ENCODE measurements at regions not wholly inside any gene's neighbourhood (a gene's known extent, or its start where the extent isn't known, plus 50 kb on each side); places are given as distances from the start of the nearest gene placed in this dataset.

DNA sequence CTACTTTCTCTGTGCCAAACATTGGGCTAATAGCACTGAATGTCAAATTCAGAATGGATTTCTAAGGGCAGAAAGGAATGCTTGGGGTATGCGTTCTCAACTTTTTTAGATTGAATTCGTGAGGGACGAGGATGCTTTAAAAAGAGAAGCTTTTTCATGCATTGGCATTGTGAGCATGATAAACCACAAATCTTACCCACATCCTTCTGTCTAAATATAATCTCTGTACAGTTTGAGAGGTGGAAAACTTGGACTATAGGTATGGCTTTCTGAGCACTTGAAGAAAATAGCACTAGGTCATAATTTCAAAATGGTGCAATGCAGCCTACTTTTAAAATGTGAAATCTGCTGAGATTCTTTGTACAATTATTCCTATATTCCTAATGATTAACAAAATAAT, 71.4 kb upstream of the HHIP start:
- H3K9ac ChIP-seq (ENCODE audit: insufficient read depth in 1 of 2, low read depth in 2 of 2, low read length in 2 of 2) = no peak overlapping the region
- in situ Hi-C loops (cut with MboI) (no loop called here), intact Hi-C loops (cut with micrococcal nuclease) (no loop called here)
- ATAC-seq (no peak), DNase-seq (ENCODE audit: extremely low read depth in 1 of 4, low spot score in 3 of 4) (no peak), FAIRE-seq (no peak)
- H3K4me1 ChIP-seq (replicated peaks in 1 of 2; ENCODE audit: control insufficient read depth in 2 of 2, insufficient read depth in 2 of 2, low read length in 2 of 2) = no peaks in the 10 kb centered on the region
- no peak overlapping the region for H3K4me3 ChIP-seq
- no peaks in the 10 kb centered on the region for H4K20me1 ChIP-seq (replicated peaks; ENCODE audit: control insufficient read depth, insufficient read depth, low read length)
- no peaks in the 10 kb centered on the region for H3K79me2 ChIP-seq (ENCODE audit: control insufficient read depth, insufficient read depth, low read length)
- no TSS peak for BruUV-seq (replicated peaks)
- no peak overlapping the region for H3K27ac ChIP-seq (ENCODE audit: extremely low read depth, low read depth, low read length)
- H3K27me3 ChIP-seq (ENCODE audit: control insufficient read depth in 2 of 2, insufficient read depth in 2 of 2, low read length in 2 of 2) = no peaks in the 10 kb centered on the region
- no peak overlapping the region for H3K4me2 ChIP-seq (ENCODE audit: insufficient read depth, low read length)
- ChIA-PET POLR2A (no interaction called here), CTCF (ENCODE audit: low intra/inter-chr PET ratio) (no interaction called here)
- H2AFZ ChIP-seq (ENCODE audit: low read depth, low read length) = no peak overlapping the region
- no peaks in the 10 kb centered on the region for H3K9me1 ChIP-seq (ENCODE audit: control insufficient read depth, insufficient read depth, low read length)
- H3K9me3 ChIP-seq (replicated peaks; ENCODE audit: control insufficient read depth, insufficient read depth, low read depth, low read length) = no peaks in the 10 kb centered on the region
- no peaks in the 10 kb centered on the region for H3K36me3 ChIP-seq (ENCODE audit: control insufficient read depth, insufficient read depth, low read length)
- whole genome bisulfite sequencing (ENCODE audit: insufficient coverage, low coverage, missing lambda C conversion rate) = 0% methylated on average over 3 of the region's 3 CpGs
- TF ChIP-seq, protein P1, sequence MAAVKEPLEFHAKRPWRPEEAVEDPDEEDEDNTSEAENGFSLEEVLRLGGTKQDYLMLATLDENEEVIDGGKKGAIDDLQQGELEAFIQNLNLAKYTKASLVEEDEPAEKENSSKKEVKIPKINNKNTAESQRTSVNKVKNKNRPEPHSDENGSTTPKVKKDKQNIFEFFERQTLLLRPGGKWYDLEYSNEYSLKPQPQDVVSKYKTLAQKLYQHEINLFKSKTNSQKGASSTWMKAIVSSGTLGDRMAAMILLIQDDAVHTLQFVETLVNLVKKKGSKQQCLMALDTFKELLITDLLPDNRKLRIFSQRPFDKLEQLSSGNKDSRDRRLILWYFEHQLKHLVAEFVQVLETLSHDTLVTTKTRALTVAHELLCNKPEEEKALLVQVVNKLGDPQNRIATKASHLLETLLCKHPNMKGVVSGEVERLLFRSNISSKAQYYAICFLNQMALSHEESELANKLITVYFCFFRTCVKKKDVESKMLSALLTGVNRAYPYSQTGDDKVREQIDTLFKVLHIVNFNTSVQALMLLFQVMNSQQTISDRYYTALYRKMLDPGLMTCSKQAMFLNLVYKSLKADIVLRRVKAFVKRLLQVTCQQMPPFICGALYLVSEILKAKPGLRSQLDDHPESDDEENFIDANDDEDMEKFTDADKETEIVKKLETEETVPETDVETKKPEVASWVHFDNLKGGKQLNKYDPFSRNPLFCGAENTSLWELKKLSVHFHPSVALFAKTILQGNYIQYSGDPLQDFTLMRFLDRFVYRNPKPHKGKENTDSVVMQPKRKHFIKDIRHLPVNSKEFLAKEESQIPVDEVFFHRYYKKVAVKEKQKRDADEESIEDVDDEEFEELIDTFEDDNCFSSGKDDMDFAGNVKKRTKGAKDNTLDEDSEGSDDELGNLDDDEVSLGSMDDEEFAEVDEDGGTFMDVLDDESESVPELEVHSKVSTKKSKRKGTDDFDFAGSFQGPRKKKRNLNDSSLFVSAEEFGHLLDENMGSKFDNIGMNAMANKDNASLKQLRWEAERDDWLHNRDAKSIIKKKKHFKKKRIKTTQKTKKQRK (IDR thresholded peaks at IDR 0.05; ENCODE audit: borderline replicate concordance, low read depth, low read length) = no peak
- TF ChIP-seq, protein P2, sequence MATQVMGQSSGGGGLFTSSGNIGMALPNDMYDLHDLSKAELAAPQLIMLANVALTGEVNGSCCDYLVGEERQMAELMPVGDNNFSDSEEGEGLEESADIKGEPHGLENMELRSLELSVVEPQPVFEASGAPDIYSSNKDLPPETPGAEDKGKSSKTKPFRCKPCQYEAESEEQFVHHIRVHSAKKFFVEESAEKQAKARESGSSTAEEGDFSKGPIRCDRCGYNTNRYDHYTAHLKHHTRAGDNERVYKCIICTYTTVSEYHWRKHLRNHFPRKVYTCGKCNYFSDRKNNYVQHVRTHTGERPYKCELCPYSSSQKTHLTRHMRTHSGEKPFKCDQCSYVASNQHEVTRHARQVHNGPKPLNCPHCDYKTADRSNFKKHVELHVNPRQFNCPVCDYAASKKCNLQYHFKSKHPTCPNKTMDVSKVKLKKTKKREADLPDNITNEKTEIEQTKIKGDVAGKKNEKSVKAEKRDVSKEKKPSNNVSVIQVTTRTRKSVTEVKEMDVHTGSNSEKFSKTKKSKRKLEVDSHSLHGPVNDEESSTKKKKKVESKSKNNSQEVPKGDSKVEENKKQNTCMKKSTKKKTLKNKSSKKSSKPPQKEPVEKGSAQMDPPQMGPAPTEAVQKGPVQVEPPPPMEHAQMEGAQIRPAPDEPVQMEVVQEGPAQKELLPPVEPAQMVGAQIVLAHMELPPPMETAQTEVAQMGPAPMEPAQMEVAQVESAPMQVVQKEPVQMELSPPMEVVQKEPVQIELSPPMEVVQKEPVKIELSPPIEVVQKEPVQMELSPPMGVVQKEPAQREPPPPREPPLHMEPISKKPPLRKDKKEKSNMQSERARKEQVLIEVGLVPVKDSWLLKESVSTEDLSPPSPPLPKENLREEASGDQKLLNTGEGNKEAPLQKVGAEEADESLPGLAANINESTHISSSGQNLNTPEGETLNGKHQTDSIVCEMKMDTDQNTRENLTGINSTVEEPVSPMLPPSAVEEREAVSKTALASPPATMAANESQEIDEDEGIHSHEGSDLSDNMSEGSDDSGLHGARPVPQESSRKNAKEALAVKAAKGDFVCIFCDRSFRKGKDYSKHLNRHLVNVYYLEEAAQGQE (IDR thresholded peaks at IDR 0.05; ENCODE audit: borderline replicate concordance) = no peak
- TF ChIP-seq, protein P2 (CRISPR knock-in tag; IDR thresholded peaks at IDR 0.05; ENCODE audit: low read depth) = no peak
- no peak for TF ChIP-seq JUN (IDR thresholded peaks at IDR 0.05; ENCODE audit: borderline replicate concordance, low read depth, low read length)
- TF ChIP-seq JUN (CRISPR knock-in tag; IDR thresholded peaks at IDR 0.05; ENCODE audit: borderline replicate concordance) = no peak
- no peak for TF ChIP-seq ZNF445 (CRISPR knock-in tag; IDR thresholded peaks at IDR 0.05; ENCODE audit: low read depth)
- no peak for TF ChIP-seq YBX1 (IDR thresholded peaks at IDR 0.05)
- no peak for TF ChIP-seq U2AF1 (optimal IDR thresholded peaks at IDR 0.05; ENCODE audit: low read depth, low read length)
- no peak for TF ChIP-seq NFE2 (IDR thresholded peaks at IDR 0.05; ENCODE audit: low read depth)
- TF ChIP-seq GATAD2A (IDR thresholded peaks at IDR 0.05) = no peak
